ENCODE measurements at regions not wholly inside any gene's neighbourhood (a gene's known extent, or its start where the extent isn't known, plus 50 kb on each side); places are given as distances from the start of the nearest gene placed in this dataset.

DNA sequence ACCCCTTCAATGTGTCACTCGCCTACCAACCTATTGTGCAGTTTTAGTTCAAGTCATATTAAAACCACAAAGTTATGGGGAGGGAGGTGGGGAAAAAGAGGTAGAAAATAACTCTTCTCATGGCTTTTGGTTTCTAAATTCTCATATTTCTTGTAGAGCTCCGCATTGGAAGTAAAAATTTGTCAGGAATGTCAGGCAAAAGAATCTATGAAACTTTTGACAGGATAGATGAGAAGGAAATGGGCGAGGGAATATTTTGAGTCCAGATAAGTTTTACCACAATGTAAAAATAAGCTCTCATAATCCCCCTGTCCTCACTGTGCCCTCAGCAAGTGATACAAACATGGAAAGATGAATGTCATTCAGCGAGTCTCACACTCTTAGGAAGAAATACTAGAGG lies 270.4 kb downstream of the DLEU7 start (continued):
- TF ChIP-seq, protein P1, sequence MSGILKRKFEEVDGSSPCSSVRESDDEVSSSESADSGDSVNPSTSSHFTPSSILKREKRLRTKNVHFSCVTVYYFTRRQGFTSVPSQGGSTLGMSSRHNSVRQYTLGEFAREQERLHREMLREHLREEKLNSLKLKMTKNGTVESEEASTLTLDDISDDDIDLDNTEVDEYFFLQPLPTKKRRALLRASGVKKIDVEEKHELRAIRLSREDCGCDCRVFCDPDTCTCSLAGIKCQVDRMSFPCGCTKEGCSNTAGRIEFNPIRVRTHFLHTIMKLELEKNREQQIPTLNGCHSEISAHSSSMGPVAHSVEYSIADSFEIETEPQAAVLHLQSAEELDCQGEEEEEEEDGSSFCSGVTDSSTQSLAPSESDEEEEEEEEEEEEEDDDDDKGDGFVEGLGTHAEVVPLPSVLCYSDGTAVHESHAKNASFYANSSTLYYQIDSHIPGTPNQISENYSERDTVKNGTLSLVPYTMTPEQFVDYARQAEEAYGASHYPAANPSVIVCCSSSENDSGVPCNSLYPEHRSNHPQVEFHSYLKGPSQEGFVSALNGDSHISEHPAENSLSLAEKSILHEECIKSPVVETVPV (CRISPR knock-in tag; IDR thresholded peaks at IDR 0.05): no peak
- TF ChIP-seq RARB (CRISPR knock-in tag; IDR thresholded peaks at IDR 0.05) (no peak), BACH2 (CRISPR knock-in tag; IDR thresholded peaks at IDR 0.05; ENCODE audit: borderline replicate concordance) (no peak), ZNF70 (CRISPR knock-in tag; IDR thresholded peaks at IDR 0.05) (no peak), GLIS3 (CRISPR knock-in tag; IDR thresholded peaks at IDR 0.05) (no peak)
- TF ChIP-seq, protein P2, sequence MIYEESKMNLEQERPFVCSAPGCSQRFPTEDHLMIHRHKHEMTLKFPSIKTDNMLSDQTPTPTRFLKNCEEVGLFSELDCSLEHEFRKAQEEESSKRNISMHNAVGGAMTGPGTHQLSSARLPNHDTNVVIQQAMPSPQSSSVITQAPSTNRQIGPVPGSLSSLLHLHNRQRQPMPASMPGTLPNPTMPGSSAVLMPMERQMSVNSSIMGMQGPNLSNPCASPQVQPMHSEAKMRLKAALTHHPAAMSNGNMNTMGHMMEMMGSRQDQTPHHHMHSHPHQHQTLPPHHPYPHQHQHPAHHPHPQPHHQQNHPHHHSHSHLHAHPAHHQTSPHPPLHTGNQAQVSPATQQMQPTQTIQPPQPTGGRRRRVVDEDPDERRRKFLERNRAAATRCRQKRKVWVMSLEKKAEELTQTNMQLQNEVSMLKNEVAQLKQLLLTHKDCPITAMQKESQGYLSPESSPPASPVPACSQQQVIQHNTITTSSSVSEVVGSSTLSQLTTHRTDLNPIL (CRISPR knock-in tag; IDR thresholded peaks at IDR 0.05; ENCODE audit: low read depth): no peak

DNA sequence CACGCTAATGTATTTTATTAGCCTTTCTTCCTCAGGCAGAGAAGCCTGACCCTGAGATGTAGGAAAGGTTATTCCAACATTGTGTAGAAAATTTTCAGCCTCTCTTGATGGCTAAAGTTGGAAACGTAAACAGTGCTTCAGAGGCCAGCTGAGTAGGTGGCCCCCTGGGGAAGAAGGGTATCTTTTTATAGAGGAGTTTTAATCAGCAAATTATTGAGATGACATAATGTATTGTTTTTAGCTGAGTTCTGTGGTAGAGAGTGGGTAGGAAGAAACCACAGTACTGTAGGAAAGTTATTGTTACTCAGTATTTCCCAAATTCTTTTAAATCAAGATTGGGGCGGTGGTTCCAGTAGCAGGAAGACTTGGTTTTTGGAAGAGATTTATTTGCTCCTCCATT lies 268.8 kb downstream of the DLEU7 start:
- ATAC-seq: no peak
- TF ChIP-seq, protein P3, sequence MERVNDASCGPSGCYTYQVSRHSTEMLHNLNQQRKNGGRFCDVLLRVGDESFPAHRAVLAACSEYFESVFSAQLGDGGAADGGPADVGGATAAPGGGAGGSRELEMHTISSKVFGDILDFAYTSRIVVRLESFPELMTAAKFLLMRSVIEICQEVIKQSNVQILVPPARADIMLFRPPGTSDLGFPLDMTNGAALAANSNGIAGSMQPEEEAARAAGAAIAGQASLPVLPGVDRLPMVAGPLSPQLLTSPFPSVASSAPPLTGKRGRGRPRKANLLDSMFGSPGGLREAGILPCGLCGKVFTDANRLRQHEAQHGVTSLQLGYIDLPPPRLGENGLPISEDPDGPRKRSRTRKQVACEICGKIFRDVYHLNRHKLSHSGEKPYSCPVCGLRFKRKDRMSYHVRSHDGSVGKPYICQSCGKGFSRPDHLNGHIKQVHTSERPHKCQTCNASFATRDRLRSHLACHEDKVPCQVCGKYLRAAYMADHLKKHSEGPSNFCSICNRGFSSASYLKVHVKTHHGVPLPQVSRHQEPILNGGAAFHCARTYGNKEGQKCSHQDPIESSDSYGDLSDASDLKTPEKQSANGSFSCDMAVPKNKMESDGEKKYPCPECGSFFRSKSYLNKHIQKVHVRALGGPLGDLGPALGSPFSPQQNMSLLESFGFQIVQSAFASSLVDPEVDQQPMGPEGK (CRISPR knock-in tag; IDR thresholded peaks at IDR 0.05; ENCODE audit: borderline replicate concordance): no peak
- TF ChIP-seq ZFP3 (CRISPR knock-in tag; IDR thresholded peaks at IDR 0.05) (no peak), ISL1 (CRISPR knock-in tag; IDR thresholded peaks at IDR 0.05) (no peak), ZNF565 (CRISPR knock-in tag; conservative IDR thresholded peaks at IDR 0.05; ENCODE audit: low read depth) (no peak), SNAI2 (CRISPR knock-in tag; IDR thresholded peaks at IDR 0.05) (no peak), CSDC2 (CRISPR knock-in tag; IDR thresholded peaks at IDR 0.05) (no peak), TCF4 (CRISPR knock-in tag; IDR thresholded peaks at IDR 0.05; ENCODE audit: borderline replicate concordance) (no peak)
- TF ChIP-seq, protein P4, sequence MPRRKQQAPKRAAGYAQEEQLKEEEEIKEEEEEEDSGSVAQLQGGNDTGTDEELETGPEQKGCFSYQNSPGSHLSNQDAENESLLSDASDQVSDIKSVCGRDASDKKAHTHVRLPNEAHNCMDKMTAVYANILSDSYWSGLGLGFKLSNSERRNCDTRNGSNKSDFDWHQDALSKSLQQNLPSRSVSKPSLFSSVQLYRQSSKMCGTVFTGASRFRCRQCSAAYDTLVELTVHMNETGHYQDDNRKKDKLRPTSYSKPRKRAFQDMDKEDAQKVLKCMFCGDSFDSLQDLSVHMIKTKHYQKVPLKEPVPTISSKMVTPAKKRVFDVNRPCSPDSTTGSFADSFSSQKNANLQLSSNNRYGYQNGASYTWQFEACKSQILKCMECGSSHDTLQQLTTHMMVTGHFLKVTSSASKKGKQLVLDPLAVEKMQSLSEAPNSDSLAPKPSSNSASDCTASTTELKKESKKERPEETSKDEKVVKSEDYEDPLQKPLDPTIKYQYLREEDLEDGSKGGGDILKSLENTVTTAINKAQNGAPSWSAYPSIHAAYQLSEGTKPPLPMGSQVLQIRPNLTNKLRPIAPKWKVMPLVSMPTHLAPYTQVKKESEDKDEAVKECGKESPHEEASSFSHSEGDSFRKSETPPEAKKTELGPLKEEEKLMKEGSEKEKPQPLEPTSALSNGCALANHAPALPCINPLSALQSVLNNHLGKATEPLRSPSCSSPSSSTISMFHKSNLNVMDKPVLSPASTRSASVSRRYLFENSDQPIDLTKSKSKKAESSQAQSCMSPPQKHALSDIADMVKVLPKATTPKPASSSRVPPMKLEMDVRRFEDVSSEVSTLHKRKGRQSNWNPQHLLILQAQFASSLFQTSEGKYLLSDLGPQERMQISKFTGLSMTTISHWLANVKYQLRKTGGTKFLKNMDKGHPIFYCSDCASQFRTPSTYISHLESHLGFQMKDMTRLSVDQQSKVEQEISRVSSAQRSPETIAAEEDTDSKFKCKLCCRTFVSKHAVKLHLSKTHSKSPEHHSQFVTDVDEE (CRISPR knock-in tag; IDR thresholded peaks at IDR 0.05): no peak
- TF ChIP-seq, protein P1 (CRISPR knock-in tag; IDR thresholded peaks at IDR 0.05): no peak
- TF ChIP-seq, protein P2 (CRISPR knock-in tag; IDR thresholded peaks at IDR 0.05; ENCODE audit: low read depth): no peak

DNA sequence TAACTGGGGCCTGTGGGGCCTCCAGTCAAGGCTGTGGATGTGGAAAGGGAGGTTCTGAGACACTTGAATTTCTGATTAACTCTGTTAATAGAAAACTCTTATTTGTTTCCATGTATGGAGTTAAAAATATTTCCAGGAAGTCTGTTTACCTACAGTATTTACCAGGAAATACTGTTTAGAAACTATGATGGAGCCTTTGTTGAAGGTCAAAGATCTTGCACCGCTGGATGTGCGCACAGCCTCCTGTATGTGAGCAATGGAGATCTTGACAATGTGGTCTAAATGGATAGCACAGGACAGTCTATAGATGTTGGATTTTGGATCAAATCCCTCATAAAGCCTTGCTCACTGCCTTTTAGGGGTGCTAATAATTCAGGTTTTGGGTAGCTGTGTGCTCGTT lies 268.4 kb downstream of the DLEU7 start:
- ATAC-seq: no peak
- TF ChIP-seq RARB (CRISPR knock-in tag; IDR thresholded peaks at IDR 0.05) (no peak), ZNF8 (CRISPR knock-in tag; IDR thresholded peaks at IDR 0.05) (no peak), CSDC2 (CRISPR knock-in tag; IDR thresholded peaks at IDR 0.05) (no peak), ISL1 (CRISPR knock-in tag; IDR thresholded peaks at IDR 0.05) (no peak), SNAI2 (CRISPR knock-in tag; IDR thresholded peaks at IDR 0.05) (no peak), ESRRG (CRISPR knock-in tag; IDR thresholded peaks at IDR 0.05) (no peak), ZFP30 (CRISPR knock-in tag; IDR thresholded peaks at IDR 0.05) (no peak), ZNF565 (CRISPR knock-in tag; conservative IDR thresholded peaks at IDR 0.05; ENCODE audit: low read depth) (no peak), GLIS3 (CRISPR knock-in tag; IDR thresholded peaks at IDR 0.05) (no peak), OSR1 (CRISPR knock-in tag; IDR thresholded peaks at IDR 0.05) (no peak), ZFP3 (CRISPR knock-in tag; IDR thresholded peaks at IDR 0.05) (no peak), BACH2 (CRISPR knock-in tag; IDR thresholded peaks at IDR 0.05; ENCODE audit: borderline replicate concordance) (no peak)
- TF ChIP-seq, protein P3 (CRISPR knock-in tag; IDR thresholded peaks at IDR 0.05; ENCODE audit: borderline replicate concordance): no peak
- TF ChIP-seq, protein P4 (CRISPR knock-in tag; IDR thresholded peaks at IDR 0.05): no peak
- TF ChIP-seq, protein P5, sequence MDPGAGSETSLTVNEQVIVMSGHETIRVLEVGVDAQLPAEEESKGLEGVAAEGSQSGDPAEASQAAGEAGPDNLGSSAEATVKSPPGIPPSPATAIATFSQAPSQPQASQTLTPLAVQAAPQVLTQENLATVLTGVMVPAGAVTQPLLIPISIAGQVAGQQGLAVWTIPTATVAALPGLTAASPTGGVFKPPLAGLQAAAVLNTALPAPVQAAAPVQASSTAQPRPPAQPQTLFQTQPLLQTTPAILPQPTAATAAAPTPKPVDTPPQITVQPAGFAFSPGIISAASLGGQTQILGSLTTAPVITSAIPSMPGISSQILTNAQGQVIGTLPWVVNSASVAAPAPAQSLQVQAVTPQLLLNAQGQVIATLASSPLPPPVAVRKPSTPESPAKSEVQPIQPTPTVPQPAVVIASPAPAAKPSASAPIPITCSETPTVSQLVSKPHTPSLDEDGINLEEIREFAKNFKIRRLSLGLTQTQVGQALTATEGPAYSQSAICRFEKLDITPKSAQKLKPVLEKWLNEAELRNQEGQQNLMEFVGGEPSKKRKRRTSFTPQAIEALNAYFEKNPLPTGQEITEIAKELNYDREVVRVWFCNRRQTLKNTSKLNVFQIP (CRISPR knock-in tag; IDR thresholded peaks at IDR 0.05; ENCODE audit: borderline replicate concordance, low read depth): no peak

Data from SK-N-SH treated with all-trans-retinoic acid at 6 μM for 48 hours (cell line).